Tibial nerve (tissue), 4 donors: ENCODE measurements at regions not wholly inside any gene's neighbourhood (a gene's known extent, or its start where the extent isn't known, plus 50 kb on each side); places are given as distances from the start of the nearest gene placed in this dataset.
"Not testable (repeated sequence)": the region's sequence is repeated elsewhere in the genome, so short reads cannot be mapped to it uniquely, and the experiment has no call there.

Experiments used
- DNase-seq, 2 donors: peaks; one replicate each; pipeline ENCODE4 v3.0.0-alpha.2; 2019; ENCODE audit warnings: low spot score in 2 of 2
- H3K27ac ChIP-seq, 4 donors: fragments of 200-600 bp; sonication (generic) in 3 of 4; one replicate each; pipeline ENCODE4 v1.5.1; 2017 to 2019; ENCODE audit warnings: mild to moderate bottlenecking in 1 of 4
- H3K27me3 ChIP-seq, 2 donors: fragments of 200-600 bp; sonication (generic) in 1 of 2; one replicate each; pipeline versions ENCODE4 v1.5.1 to v1.6.0; 2017 to 2019
- H3K36me3 ChIP-seq, 3 donors: fragments of 200-600 bp; sonication (generic); one replicate each; pipeline ENCODE4 v1.5.1; 2018 to 2019
- H3K4me1 ChIP-seq, 4 donors: fragments of 200-600 bp; sonication (generic) in 3 of 4; one replicate each; pipeline ENCODE4 v1.5.1; 2017 to 2019
- H3K4me3 ChIP-seq, 4 donors: fragments of 200-600 bp; sonication (generic) in 3 of 4; one replicate each; pipeline ENCODE4 v1.5.1; 2017 to 2019; ENCODE audit warnings: mild to moderate bottlenecking in 1 of 4, moderate library complexity in 1 of 4
- H3K9me3 ChIP-seq, 4 donors: fragments of 200-600 bp; sonication (generic) in 3 of 4; one replicate each; pipeline ENCODE4 v1.5.1; 2017 to 2019
- CTCF ChIP-seq, 5 experiments: fragments of 200-600 bp in 3 of 5; fragments of 450-650 bp in 2 of 5; sonication (generic) in 3 of 5; IDR thresholded peaks; one replicate each; pipeline ENCODE4 v1.5.1; 2016 to 2019; ENCODE audit warnings: antibody characterized with exemption in 5 of 5, mild to moderate bottlenecking in 3 of 5, moderate library complexity in 2 of 5
- EP300 ChIP-seq, 2 donors: sonication (generic); formaldehyde crosslinking; IDR thresholded peaks; one replicate each; pipeline ENCODE4 v1.6.1; 2017; ENCODE audit warnings: antibody characterized with exemption in 2 of 2, mild to moderate bottlenecking in 1 of 2
- POLR2A ChIP-seq, 2 donors: fragments of 450-650 bp; IDR thresholded peaks; one replicate each; pipeline ENCODE4 v1.6.1; 2017; ENCODE audit warnings: antibody characterized with exemption in 2 of 2, mild to moderate bottlenecking in 2 of 2, moderate library complexity in 2 of 2
- WGBS, 2 donors: methylation state at CpG; one replicate each; pipeline ENCODE4 v1.1.5; 2018; 5-methylcytosine and 5-hydroxymethylcytosine counted together

GRCh38 chr9:92228628-92229027, 64.9 kb downstream of the IARS1 start:
- H3K27ac ChIP-seq: no peak overlapping the region
- peaks cover 0 to 76% (median 3%) of the 10 kb centered on the region in 3 donors for H3K36me3 ChIP-seq
- no peaks in the 10 kb centered on the region for H3K4me1 ChIP-seq
- peaks cover 0 to 3% (median 0%) of the 10 kb centered on the region in 4 donors for H3K9me3 ChIP-seq
- WGBS, 2 donors: 97 to 98% methylated on average over 2 of the region's 2 CpGs
- no peaks in the 10 kb centered on the region for H3K27me3 ChIP-seq
- no peak overlapping the region for H3K4me3 ChIP-seq
- no peak for TF ChIP-seq EP300 (IDR thresholded peaks at IDR 0.05)
- no peak for TF ChIP-seq POLR2A (IDR thresholded peaks at IDR 0.05)
- TF ChIP-seq CTCF (IDR thresholded peaks at IDR 0.05): no peak
- no peak for DNase-seq

GRCh38 chr9:92224177-92224576, 69.3 kb downstream of the IARS1 start:
- 82 to 86% methylated on average over 4 of the region's 4 CpGs for WGBS, 2 donors
- H3K27me3 ChIP-seq: no peaks in the 10 kb centered on the region
- no peak for DNase-seq
- H3K4me1 ChIP-seq: no peaks in the 10 kb centered on the region
- H3K4me3 ChIP-seq: no peak overlapping the region
- H3K9me3 ChIP-seq: peaks cover 0 to 3% (median 0%) of the 10 kb centered on the region in 4 donors
- H3K27ac ChIP-seq: no peak overlapping the region
- peaks cover 3 to 85% (median 12%) of the 10 kb centered on the region in 3 donors for H3K36me3 ChIP-seq
- TF ChIP-seq POLR2A (IDR thresholded peaks at IDR 0.05) (no peak), CTCF (IDR thresholded peaks at IDR 0.05) (no peak), EP300 (IDR thresholded peaks at IDR 0.05) (no peak)

- H3K27me3 ChIP-seq: no peaks in the 10 kb centered on the region
- DNase-seq: no peak
- peaks cover 0 to 5% (median 0%) of the 10 kb centered on the region in 4 donors for H3K9me3 ChIP-seq
- TF ChIP-seq CTCF (IDR thresholded peaks at IDR 0.05) (no peak), EP300 (IDR thresholded peaks at IDR 0.05) (no peak), POLR2A (IDR thresholded peaks at IDR 0.05) (no peak)
- H3K4me3 ChIP-seq: no peak overlapping the region
- WGBS, 2 donors: 89 to 93% methylated on average over 2 of the region's 2 CpGs
- no peaks in the 10 kb centered on the region for H3K4me1 ChIP-seq
- H3K36me3 ChIP-seq: peaks cover 3 to 85% (median 12%) of the 10 kb centered on the region in 3 donors
- H3K27ac ChIP-seq: no peak overlapping the region
Observed at GRCh38 chr9:92223758-92224157, 69.7 kb downstream of the IARS1 start.

- no peak overlapping the region for H3K4me3 ChIP-seq
- peaks cover 0 to 2% (median 0%) of the 10 kb centered on the region in 4 donors for H3K9me3 ChIP-seq
- DNase-seq: no peak
- peaks cover 0 to 69% (median 2%) of the 10 kb centered on the region in 3 donors for H3K36me3 ChIP-seq
- no peak overlapping the region for H3K27ac ChIP-seq
- no peaks in the 10 kb centered on the region for H3K27me3 ChIP-seq
- H3K4me1 ChIP-seq: no peaks in the 10 kb centered on the region
- WGBS, 2 donors: 52 to 57% methylated on average over 7 of the region's 7 CpGs
- TF ChIP-seq CTCF (IDR thresholded peaks at IDR 0.05): no peak
- no peak for TF ChIP-seq POLR2A (IDR thresholded peaks at IDR 0.05)
- TF ChIP-seq EP300 (IDR thresholded peaks at IDR 0.05): no peak
Observed at GRCh38 chr9:92208693-92209524, 84.6 kb downstream of the IARS1 start.

- TF ChIP-seq CTCF (IDR thresholded peaks at IDR 0.05): no peak
- no peak for TF ChIP-seq EP300 (IDR thresholded peaks at IDR 0.05)
- TF ChIP-seq POLR2A (IDR thresholded peaks at IDR 0.05): no peak
- no peaks in the 10 kb centered on the region for H3K4me1 ChIP-seq
- peaks cover 0 to 45% (median 2%) of the 10 kb centered on the region in 3 donors for H3K36me3 ChIP-seq
- no peak overlapping the region for H3K27ac ChIP-seq
- no peak overlapping the region for H3K4me3 ChIP-seq
- H3K9me3 ChIP-seq: peaks cover 0 to 2% (median 0%) of the 10 kb centered on the region in 4 donors
- no peaks in the 10 kb centered on the region for H3K27me3 ChIP-seq
- 88 to 93% methylated on average over 1 of the region's 1 CpG for WGBS, 2 donors
- DNase-seq: no peak
Observed at GRCh38 chr9:92206488-92206887, 87.0 kb downstream of the IARS1 start.

- H3K4me3 ChIP-seq, DNase-seq, H3K27ac ChIP-seq, H3K27me3 ChIP-seq, H3K4me1 ChIP-seq, H3K9me3 ChIP-seq: not testable (repeated sequence)
- peaks cover 0 to 19% (median under 1%) of the 10 kb centered on the region in 3 donors for H3K36me3 ChIP-seq
- 87 to 96% methylated on average over 1 of the region's 1 CpG for WGBS, 2 donors
Observed at GRCh38 chr9:92203887-92204286, 88.7 kb upstream of the SPTLC1 start.

GRCh38 chr9:92198237-92198636, 83.0 kb upstream of the SPTLC1 start:
- not testable (repeated sequence) for H3K27me3 ChIP-seq, H3K27ac ChIP-seq

More at GRCh38 chr9:92198237-92198636, 83.0 kb upstream of the SPTLC1 start:
- not testable (repeated sequence) for H3K4me1 ChIP-seq, H3K36me3 ChIP-seq, DNase-seq, H3K4me3 ChIP-seq
- H3K9me3 ChIP-seq: peaks cover 0 to 30% (median 0%) of the 10 kb centered on the region in 4 donors
